ENCODE measurements at regions not wholly inside any gene's neighbourhood (a gene's known extent, or its start where the extent isn't known, plus 50 kb on each side); places are given as distances from the start of the nearest gene placed in this dataset.
"Not testable (repeated sequence)": the region's sequence is repeated elsewhere in the genome, so short reads cannot be mapped to it uniquely, and the experiment has no call there.

- Mint-ChIP-seq H3K36me3 (ENCODE audit: low read depth) (no peaks in the 10 kb centered on the region), H3K4me3 (no peak overlapping the region), H3K9me3 (ENCODE audit: insufficient read depth) (peaks cover 12% of the 10 kb centered on the region), H3K27me3 (ENCODE audit: low read depth) (no peaks in the 10 kb centered on the region), H3K4me1 (ENCODE audit: low read depth) (no peaks in the 10 kb centered on the region), H3K27ac (no peak overlapping the region)
- DNase-seq (no peak), ATAC-seq (no peak)
- CTCF ChIA-PET = interaction anchor here (1.2 kb wide), 1 partner anchor 14 kb away, joined by 3 read pairs; no protein-coding TSS in a partner anchor
- POLR2A ChIA-PET = no interaction called here
Observed at GRCh38 chr20:55158446-55158845, 683.1 kb downstream of the DOK5 start.

- peaks cover 9% of the 10 kb centered on the region for H3K9me3 Mint-ChIP-seq (ENCODE audit: insufficient read depth)
- CTCF ChIA-PET = no interaction called here
- H3K4me1 Mint-ChIP-seq (ENCODE audit: low read depth) = no peaks in the 10 kb centered on the region
- no peaks in the 10 kb centered on the region for H3K36me3 Mint-ChIP-seq (ENCODE audit: low read depth)
- DNase-seq = no peak
- ATAC-seq = no peak
- POLR2A ChIA-PET = no interaction called here
- no peak overlapping the region for H3K27ac Mint-ChIP-seq
- H3K27me3 Mint-ChIP-seq (ENCODE audit: low read depth) = no peaks in the 10 kb centered on the region
- H3K4me3 Mint-ChIP-seq = no peak overlapping the region
Observed at GRCh38 chr20:55155360-55155759, 680.0 kb downstream of the DOK5 start.

DNA sequence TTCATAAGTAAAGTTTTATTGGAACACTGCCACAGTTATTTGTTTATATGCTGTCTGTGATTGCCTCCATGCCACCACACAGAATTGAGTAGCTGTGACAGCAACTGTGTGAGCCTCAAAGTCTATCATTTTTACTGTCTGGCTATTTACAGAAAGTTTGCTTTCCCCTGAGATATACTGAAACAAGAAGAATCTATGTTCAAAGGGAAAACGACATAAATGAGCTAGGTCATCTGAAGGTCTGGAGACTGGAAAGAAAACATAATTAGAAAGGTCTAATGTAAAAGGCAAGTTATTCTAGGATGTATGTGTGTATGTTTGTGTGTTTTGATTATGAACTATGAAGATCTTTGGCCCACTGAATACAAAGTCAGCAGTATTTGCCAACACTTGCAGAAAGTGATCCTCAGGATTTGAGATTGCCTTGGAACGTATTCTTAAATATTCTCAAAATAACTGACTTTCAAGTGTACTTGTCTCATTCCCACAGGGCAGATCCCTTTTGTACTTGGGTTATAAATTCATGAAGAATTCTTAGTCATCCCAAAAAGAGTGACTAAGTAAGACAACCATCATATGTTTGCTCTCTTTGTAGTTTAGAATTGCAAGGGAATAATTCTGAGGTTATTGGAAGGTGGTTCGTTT lies 677.7 kb downstream of the DOK5 start:
- Mint-ChIP-seq H3K36me3 (ENCODE audit: low read depth) (no peaks in the 10 kb centered on the region), H3K27ac (no peak overlapping the region), H3K27me3 (ENCODE audit: low read depth) (no peaks in the 10 kb centered on the region), H3K4me1 (ENCODE audit: low read depth) (no peaks in the 10 kb centered on the region), H3K9me3 (ENCODE audit: insufficient read depth) (peaks cover 6% of the 10 kb centered on the region), H3K4me3 (no peak overlapping the region)
- DNase-seq (no peak), ATAC-seq (no peak)
- CTCF ChIA-PET = no interaction called here
- POLR2A ChIA-PET = no interaction called here

DNA sequence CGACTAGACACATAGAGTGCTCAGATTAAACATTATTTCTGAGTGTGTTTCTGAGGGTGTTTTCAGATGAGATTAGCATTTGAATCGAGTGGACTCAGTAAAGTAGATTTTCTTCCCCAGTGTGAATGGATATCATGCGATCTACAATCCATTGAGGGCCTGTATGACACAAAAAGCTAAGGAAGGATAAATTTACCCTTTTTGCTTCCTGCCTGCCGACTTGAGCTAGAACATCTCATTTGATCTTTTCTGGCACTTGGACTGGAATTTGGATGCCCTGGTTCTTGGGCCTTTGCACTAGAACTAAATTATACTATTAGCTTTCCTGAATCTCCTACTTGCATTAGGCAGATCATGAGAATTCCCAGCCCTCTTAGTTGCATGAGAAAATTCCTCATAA lies 675.8 kb downstream of the DOK5 start:
- H3K4me1 Mint-ChIP-seq (ENCODE audit: low read depth) = no peaks in the 10 kb centered on the region
- ATAC-seq = no peak

GRCh38 chr20:55143601-55144000 lies 668.2 kb downstream of the DOK5 start:
- Mint-ChIP-seq H3K27me3 (ENCODE audit: low read depth) (no peaks in the 10 kb centered on the region), H3K4me1 (ENCODE audit: low read depth) (no peaks in the 10 kb centered on the region), H3K27ac (no peak overlapping the region), H3K4me3 (no peak overlapping the region), H3K36me3 (ENCODE audit: low read depth) (no peaks in the 10 kb centered on the region), H3K9me3 (ENCODE audit: insufficient read depth) (peaks cover 5% of the 10 kb centered on the region)
- no peak for DNase-seq
- POLR2A ChIA-PET = no interaction called here
- CTCF ChIA-PET = no interaction called here
- no peak for ATAC-seq

More for the DNA sequence above, 675.8 kb downstream of the DOK5 start:
- no peak overlapping the region for H3K4me3 Mint-ChIP-seq
- H3K27ac Mint-ChIP-seq = no peak overlapping the region
- H3K36me3 Mint-ChIP-seq (ENCODE audit: low read depth) = no peaks in the 10 kb centered on the region
- H3K9me3 Mint-ChIP-seq (ENCODE audit: insufficient read depth) = no peaks in the 10 kb centered on the region
- no peaks in the 10 kb centered on the region for H3K27me3 Mint-ChIP-seq (ENCODE audit: low read depth)
- CTCF ChIA-PET = no interaction called here
- no peak for DNase-seq
- POLR2A ChIA-PET = no interaction called here

- no peaks in the 10 kb centered on the region for H3K4me1 Mint-ChIP-seq (ENCODE audit: low read depth)
- DNase-seq = no peak
- H3K4me3 Mint-ChIP-seq = no peak overlapping the region
- CTCF ChIA-PET = no interaction called here
- peaks cover 5% of the 10 kb centered on the region for H3K9me3 Mint-ChIP-seq (ENCODE audit: insufficient read depth)
- no peaks in the 10 kb centered on the region for H3K27me3 Mint-ChIP-seq (ENCODE audit: low read depth)
- POLR2A ChIA-PET = no interaction called here
- no peaks in the 10 kb centered on the region for H3K36me3 Mint-ChIP-seq (ENCODE audit: low read depth)
- H3K27ac Mint-ChIP-seq = no peak overlapping the region
- no peak for ATAC-seq
Observed at GRCh38 chr20:55142932-55143331, 667.5 kb downstream of the DOK5 start.

- no peak for ATAC-seq
- Mint-ChIP-seq H3K27me3 (ENCODE audit: low read depth) (no peaks in the 10 kb centered on the region), H3K9me3 (ENCODE audit: insufficient read depth) (peaks cover 5% of the 10 kb centered on the region), H3K4me1 (ENCODE audit: low read depth) (no peaks in the 10 kb centered on the region), H3K36me3 (ENCODE audit: low read depth) (no peaks in the 10 kb centered on the region), H3K4me3 (no peak overlapping the region), H3K27ac (no peak overlapping the region)
- CTCF ChIA-PET = no interaction called here
- no peak for DNase-seq
- POLR2A ChIA-PET = no interaction called here
Observed at GRCh38 chr20:55140631-55141030, 665.2 kb downstream of the DOK5 start.

DNA sequence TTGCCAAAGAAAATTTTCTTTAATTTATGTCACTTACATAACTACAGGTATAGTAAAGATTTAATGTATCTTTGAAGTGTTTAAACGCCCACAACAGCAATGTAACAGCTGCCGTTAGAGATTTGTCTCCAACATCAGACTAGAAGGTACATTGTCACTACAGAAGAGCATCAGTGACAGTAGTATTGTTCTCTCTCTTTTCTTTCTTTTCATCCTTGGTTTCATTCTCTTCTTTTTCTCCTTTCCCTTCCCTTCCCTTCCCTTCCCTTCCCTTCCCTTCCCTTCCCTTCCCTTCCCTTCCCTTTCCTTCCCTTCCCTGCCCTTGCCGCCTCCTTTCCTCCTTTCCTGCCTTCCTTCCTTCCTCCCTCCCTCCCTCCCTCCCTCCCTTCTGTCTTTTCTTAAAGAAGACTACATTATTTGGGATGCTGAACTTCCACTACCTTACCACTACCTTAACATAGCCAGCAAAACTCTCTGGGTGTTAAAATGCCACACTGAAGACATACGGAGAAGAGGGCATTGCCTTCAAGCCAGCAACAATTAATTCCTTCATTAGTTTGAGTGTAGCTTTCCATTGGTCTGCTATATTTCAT lies 663.9 kb downstream of the DOK5 start:
- H3K9me3 Mint-ChIP-seq (ENCODE audit: insufficient read depth) = peaks cover 5% of the 10 kb centered on the region
- ChIA-PET POLR2A (no interaction called here), CTCF (no interaction called here)
- H3K27me3 Mint-ChIP-seq (ENCODE audit: low read depth) = no peaks in the 10 kb centered on the region
- DNase-seq (no peak), ATAC-seq (no peak)
- H3K36me3 Mint-ChIP-seq (ENCODE audit: low read depth) = no peaks in the 10 kb centered on the region
- H3K4me1 Mint-ChIP-seq (ENCODE audit: low read depth) = no peaks in the 10 kb centered on the region
- H3K27ac Mint-ChIP-seq = no peak overlapping the region
- H3K4me3 Mint-ChIP-seq = no peak overlapping the region

DNA sequence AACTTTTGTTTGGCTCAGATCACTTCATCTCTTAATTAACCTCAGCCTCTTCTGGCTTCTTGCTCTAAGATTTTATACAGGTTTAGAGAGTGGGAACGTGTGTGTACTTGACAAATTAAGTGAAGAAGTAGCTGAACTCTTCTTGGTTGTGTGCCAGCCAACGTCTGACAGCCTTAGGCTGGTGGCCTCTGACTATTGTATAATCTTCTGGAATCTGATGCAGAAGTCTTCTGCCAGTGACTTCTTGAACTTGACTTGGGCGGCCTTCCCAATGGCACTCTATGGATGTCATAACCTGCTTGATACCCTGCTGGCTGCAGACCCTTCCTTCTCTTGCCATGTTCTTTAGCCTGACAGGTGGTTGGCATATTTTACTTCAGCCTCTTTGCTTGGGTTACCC lies 660.5 kb downstream of the DOK5 start:
- POLR2A ChIA-PET = no interaction called here
- Mint-ChIP-seq H3K36me3 (ENCODE audit: low read depth) (no peaks in the 10 kb centered on the region), H3K9me3 (ENCODE audit: insufficient read depth) (no peaks in the 10 kb centered on the region), H3K27ac (no peak overlapping the region), H3K27me3 (ENCODE audit: low read depth) (no peaks in the 10 kb centered on the region), H3K4me1 (ENCODE audit: low read depth) (no peaks in the 10 kb centered on the region), H3K4me3 (no peak overlapping the region)
- ATAC-seq = no peak
- CTCF ChIA-PET = no interaction called here
- no peak for DNase-seq

DNA sequence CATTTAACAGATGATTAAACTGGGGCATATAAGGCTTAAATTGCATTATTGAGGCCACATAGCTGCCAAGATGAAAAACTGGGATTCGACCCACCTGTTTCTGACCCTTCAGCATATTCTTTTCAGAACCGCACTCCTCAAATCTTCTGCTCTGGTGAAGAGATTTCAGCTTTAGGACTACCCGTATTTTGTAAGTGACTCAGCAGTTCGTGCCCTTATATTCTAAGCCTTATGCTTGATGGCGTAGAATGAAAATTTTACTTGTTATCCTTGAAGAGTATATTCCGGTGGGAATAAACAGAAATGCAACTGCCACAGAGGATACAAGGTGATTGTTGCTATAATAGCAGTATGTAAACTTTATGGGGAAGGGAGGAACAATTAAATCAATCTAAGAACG lies 657.1 kb downstream of the DOK5 start:
- CTCF ChIA-PET = no interaction called here
- no peaks in the 10 kb centered on the region for H3K27me3 Mint-ChIP-seq (ENCODE audit: low read depth)

DNA sequence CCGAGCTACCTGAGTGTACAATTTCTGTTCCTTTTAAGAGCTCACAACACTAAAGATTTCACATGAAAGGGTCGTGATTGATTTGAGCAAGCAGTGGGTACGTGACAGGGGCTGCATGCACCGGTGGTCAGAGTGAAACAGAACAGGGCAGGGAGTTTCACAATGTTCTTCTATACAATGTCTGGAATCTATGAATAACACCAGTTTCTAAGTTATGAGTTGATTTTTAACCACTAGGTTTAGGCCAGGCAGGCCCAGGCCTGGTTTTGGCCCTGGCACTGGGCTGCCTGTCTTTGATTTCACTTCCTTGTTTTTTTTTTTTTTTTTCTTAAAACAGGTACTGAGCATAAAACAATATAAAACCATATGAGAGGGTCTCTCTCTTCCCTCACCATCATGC lies 642.2 kb downstream of the DOK5 start:
- ATAC-seq; H3K4me1 Mint-ChIP-seq (ENCODE audit: low read depth); H3K27me3 Mint-ChIP-seq (ENCODE audit: low read depth); H3K9me3 Mint-ChIP-seq (ENCODE audit: insufficient read depth); DNase-seq; H3K27ac Mint-ChIP-seq; H3K4me3 Mint-ChIP-seq; H3K36me3 Mint-ChIP-seq (ENCODE audit: low read depth); POLR2A ChIA-PET: not testable (repeated sequence)
- CTCF ChIA-PET = interaction anchor here (0.6 kb wide), 1 partner anchor 173 kb away, joined by 3 read pairs; no protein-coding TSS in a partner anchor

More for the DNA sequence above, 657.1 kb downstream of the DOK5 start:
- Mint-ChIP-seq H3K4me3 (no peak overlapping the region), H3K27ac (no peak overlapping the region), H3K4me1 (ENCODE audit: low read depth) (no peaks in the 10 kb centered on the region), H3K9me3 (ENCODE audit: insufficient read depth) (no peaks in the 10 kb centered on the region), H3K36me3 (ENCODE audit: low read depth) (no peaks in the 10 kb centered on the region)
- POLR2A ChIA-PET = no interaction called here
- DNase-seq = no peak
- ATAC-seq = no peak

DNA sequence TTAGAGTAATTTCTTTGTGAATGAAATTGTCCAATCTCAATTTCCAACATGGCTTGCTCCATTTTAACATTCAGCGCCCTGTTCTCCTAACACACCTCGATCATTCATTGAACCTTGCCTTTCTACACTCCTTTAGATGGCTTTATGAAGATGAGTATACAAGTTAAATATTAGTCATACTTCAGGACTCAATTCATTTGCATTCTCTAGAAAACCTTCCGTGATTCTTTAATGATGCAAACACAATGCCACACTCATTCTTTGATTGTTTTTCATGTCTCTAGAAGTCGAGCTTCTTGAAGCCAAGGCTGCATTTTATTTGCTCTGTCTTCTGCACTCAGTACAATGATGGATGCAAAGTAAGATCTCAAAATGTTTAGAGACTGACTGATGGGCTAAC lies 641.2 kb downstream of the DOK5 start:
- DNase-seq = no peak
- no peak overlapping the region for H3K27ac Mint-ChIP-seq
- CTCF ChIA-PET = no interaction called here

GRCh38 chr20:55103188-55103587 lies 627.8 kb downstream of the DOK5 start:
- ChIA-PET CTCF (no interaction called here), POLR2A (no interaction called here)
- ATAC-seq (no peak), DNase-seq (no peak)
- Mint-ChIP-seq H3K27me3 (ENCODE audit: low read depth) (no peaks in the 10 kb centered on the region), H3K27ac (no peak overlapping the region), H3K9me3 (ENCODE audit: insufficient read depth) (peaks cover 19% of the 10 kb centered on the region), H3K36me3 (ENCODE audit: low read depth) (no peaks in the 10 kb centered on the region), H3K4me1 (ENCODE audit: low read depth) (no peaks in the 10 kb centered on the region), H3K4me3 (no peak overlapping the region)

More for the DNA sequence above, 641.2 kb downstream of the DOK5 start:
- H3K27me3 Mint-ChIP-seq (ENCODE audit: low read depth) = no peaks in the 10 kb centered on the region
- POLR2A ChIA-PET = no interaction called here
- no peaks in the 10 kb centered on the region for H3K36me3 Mint-ChIP-seq (ENCODE audit: low read depth)
- H3K4me1 Mint-ChIP-seq (ENCODE audit: low read depth) = no peaks in the 10 kb centered on the region
- peaks cover 5% of the 10 kb centered on the region for H3K9me3 Mint-ChIP-seq (ENCODE audit: insufficient read depth)
- H3K4me3 Mint-ChIP-seq = no peak overlapping the region
- no peak for ATAC-seq

Measured in activated CD8-positive, alpha-beta T cell treated with anti-CD3 and anti-CD28 coated beads, Interleukin-2, amount 10 ng/mL, durations not matched to agents 7 days and 5 days (primary cell).